ENCODE measurements at regions not wholly inside any gene's neighbourhood (a gene's known extent, or its start where the extent isn't known, plus 50 kb on each side); places are given as distances from the start of the nearest gene placed in this dataset.

DNA sequence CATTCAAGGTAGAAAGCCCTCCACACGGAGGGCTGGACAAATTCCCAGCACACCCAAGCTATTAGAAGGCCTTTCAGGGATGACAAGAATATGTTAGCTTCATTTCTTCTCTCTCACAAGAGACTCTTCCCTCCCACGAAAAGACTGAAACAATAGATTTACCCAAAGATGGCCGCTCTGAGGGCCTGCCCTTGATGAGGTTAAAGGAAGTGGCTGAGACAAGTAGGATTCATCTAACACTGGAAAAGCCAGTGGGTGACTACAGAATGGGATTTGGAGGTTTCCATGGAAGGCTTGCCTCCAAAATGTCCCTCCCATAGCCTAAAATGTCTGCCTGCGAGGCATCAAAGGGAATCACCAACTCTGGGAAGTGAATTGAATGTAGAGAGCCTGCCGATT is 277.6 kb downstream of the CLIC5 start:
- no peak for DNase-seq
- Histone ChIP-seq H3K9me3 (replicated peaks) (no peaks in the 10 kb centered on the region), H3K36me3 (no peaks in the 10 kb centered on the region)

DNA sequence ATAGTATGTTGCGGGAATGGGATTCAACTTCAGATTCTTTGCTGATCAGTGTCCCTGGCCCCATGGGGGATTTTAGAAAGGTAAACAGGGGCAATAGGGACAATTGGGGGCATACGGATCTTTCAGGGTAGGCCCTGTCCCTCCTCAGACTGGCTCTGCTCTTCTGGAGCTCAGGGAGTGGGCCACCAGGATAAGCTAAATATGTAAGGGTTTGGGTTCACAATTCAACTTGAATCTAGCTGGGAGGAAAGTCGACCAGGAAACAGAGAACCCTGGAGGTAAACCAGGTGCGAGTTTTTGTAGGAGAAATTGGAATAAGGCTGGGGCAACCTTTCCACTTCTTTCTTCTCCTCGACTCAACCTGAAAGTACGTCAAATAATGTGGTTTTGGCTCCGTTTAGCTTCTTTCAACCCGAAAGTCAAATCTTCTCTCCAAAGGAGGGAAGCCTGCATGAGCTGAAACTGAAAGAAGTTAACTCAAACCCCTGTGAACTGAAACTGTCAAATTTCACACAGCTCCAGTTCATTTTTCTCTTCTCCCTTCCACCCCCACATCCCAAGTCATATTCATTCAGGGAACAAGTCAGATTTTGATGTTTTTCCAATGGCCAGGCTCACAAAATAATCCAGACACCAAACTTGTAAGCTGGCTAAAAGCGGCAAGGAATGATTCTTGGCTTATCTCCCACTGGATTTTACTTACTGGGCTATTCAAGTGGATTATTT is 278.2 kb downstream of the CLIC5 start:
- Histone ChIP-seq H3K36me3 (no peaks in the 10 kb centered on the region), H3K9me3 (replicated peaks) (no peaks in the 10 kb centered on the region), H3K27ac (no peak overlapping the region), H3K27me3 (no peaks in the 10 kb centered on the region), H3K4me1 (peaks cover 10% of the 10 kb centered on the region), H3K4me3 (no peak overlapping the region)
- no peak for DNase-seq

More for the DNA sequence above, 277.6 kb downstream of the CLIC5 start:
- peaks cover 10% of the 10 kb centered on the region for H3K4me1 ChIP-seq
- H3K4me3 ChIP-seq, result no peak overlapping the region
- no peaks in the 10 kb centered on the region for H3K27me3 ChIP-seq
- no peak overlapping the region for H3K27ac ChIP-seq

DNA sequence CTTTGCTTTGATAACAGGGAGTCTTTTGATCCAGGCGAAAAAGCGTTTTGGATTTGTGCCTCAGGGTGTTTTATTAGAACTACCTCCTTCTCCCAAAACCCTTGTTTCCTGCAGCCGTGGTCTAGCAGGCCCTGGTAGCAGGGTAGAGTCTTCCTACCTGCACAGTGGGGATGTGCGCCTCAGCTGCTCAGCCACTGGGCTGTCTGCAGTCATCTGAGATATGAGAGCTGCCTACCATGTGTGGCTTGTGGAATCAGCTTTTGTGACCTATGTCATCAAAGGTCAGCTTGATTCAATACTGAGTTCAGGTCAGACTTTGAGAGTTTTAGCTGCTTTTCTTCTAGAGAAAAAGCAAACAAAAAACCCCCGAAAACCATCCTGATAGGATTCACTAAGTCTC is 279.5 kb downstream of the CLIC5 start:
- H3K9me3 ChIP-seq (replicated peaks), result no peaks in the 10 kb centered on the region

DNA sequence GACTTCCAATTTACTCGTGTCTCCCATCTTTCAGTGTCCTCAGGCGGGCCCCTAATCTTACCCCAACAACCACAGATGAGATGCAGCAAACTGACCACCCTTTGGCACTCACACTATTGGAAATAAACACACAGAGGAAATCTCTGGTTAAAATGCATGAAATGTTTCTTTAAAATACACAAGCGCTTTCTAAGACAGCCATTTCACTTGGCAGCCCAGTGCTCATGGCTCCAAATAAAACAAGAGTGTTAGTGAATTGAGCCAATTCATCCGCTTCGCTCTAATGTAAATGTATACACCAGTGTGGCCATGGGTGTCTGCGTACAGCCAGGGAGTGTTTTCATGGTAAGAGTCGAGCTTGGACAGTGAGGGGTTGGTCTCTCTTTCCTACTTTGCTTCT is 282.9 kb downstream of the CLIC5 start:
- Histone ChIP-seq H3K4me1 (peaks cover 16% of the 10 kb centered on the region), H3K27me3 (no peaks in the 10 kb centered on the region), H3K9me3 (replicated peaks) (no peaks in the 10 kb centered on the region), H3K27ac (no peak overlapping the region), H3K4me3 (no peak overlapping the region), H3K36me3 (no peaks in the 10 kb centered on the region)
- no peak for DNase-seq

More for the DNA sequence above, 279.5 kb downstream of the CLIC5 start:
- no peaks in the 10 kb centered on the region for H3K27me3 ChIP-seq
- no peak overlapping the region for H3K27ac ChIP-seq
- no peaks in the 10 kb centered on the region; the same call in 1 of the 2 replicates for H3K4me1 ChIP-seq
- no peaks in the 10 kb centered on the region for H3K36me3 ChIP-seq
- no peak for DNase-seq
- H3K4me3 ChIP-seq, result no peak overlapping the region

DNA sequence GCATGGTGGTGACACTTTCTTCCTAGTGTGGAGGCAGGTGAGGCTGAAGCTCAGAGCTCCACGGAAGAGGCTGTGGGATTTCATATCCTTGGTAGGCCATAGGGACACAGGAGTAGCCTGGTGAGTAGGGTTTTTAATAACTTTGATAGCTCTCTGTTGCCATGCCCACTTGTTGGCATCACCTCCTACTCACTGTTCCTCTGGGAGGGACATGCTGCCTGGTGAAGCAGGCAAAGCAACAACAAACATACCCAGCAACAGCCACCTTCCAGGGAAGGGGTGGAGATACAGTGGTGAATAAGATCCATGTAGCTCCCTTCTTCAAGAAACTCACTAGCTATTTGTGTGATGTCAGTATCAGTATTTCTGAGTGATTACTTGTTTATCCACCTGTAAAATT is 285.4 kb downstream of the CLIC5 start:
- H3K9me3 ChIP-seq (replicated peaks), result no peaks in the 10 kb centered on the region
- H3K27me3 ChIP-seq, result no peaks in the 10 kb centered on the region
- no peak overlapping the region for H3K4me3 ChIP-seq
- no peak overlapping the region for H3K27ac ChIP-seq
- H3K36me3 ChIP-seq, result no peaks in the 10 kb centered on the region
- peaks cover 18% of the 10 kb centered on the region for H3K4me1 ChIP-seq
- no peak for DNase-seq

DNA sequence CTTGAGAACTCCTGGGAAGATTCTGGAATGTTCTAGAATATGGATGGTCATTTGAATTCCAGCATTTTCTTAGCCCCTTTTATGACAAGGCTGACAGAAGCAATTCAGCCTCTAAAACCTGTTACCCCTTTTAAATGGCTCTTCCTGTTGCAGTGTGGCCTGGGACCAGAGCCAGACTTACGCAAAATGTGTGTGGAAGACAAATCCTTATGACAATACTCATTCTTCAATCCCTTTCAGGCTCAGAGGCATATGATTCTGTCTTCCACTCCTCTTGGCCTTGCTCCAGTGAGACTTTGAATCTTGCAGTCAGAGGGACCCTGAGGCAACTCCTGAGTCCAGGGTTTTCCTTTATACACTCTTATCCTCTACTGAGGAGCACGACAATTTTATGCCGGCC is 287.0 kb downstream of the CLIC5 start:
- H3K27me3 ChIP-seq, result no peaks in the 10 kb centered on the region
- H3K4me1 ChIP-seq, result peaks cover 29% of the 10 kb centered on the region
- no peaks in the 10 kb centered on the region for H3K9me3 ChIP-seq (replicated peaks)
- H3K36me3 ChIP-seq, result no peaks in the 10 kb centered on the region
- no peak overlapping the region for H3K27ac ChIP-seq
- no peak overlapping the region for H3K4me3 ChIP-seq
- peak; percentile 42 to 75 for DNase-seq

DNA sequence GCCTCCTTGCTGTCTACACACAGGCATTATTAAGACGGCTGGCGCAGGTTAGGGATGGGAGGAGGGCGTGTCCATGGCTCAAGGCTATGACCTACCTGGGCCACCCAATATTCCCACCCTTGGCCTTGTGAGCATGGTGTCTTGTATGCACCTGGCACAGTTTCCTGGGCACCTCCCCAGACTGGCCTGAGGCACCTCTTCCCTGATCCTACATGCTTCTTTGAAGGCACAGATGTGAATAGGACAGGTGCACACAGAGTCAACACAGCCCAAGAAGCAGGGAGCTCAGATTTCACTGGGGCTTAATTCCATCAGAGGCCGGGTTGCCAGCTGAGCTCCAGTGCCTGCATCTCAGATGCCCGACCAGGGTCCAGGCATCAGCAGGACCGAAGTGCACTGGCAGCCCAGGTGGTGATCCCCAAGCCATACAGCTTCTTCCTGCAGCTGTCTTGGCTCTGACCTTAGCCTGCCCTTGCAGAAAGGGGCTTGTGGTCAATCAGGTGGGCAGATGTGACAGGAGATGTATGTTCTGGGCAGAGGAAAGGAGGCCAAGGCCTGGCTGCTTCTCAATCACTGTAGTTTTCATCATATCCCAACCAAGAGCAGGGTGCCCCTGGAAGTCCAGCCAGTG is 287.7 kb downstream of the CLIC5 start:
- H3K36me3 ChIP-seq, result no peaks in the 10 kb centered on the region
- H3K27me3 ChIP-seq, result no peaks in the 10 kb centered on the region
- no peaks in the 10 kb centered on the region for H3K9me3 ChIP-seq (replicated peaks)
- no peak overlapping the region for H3K4me3 ChIP-seq
- no peak overlapping the region for H3K27ac ChIP-seq
- peaks cover 29% of the 10 kb centered on the region for H3K4me1 ChIP-seq
- peak; percentile 61 to 84 for DNase-seq

DNA sequence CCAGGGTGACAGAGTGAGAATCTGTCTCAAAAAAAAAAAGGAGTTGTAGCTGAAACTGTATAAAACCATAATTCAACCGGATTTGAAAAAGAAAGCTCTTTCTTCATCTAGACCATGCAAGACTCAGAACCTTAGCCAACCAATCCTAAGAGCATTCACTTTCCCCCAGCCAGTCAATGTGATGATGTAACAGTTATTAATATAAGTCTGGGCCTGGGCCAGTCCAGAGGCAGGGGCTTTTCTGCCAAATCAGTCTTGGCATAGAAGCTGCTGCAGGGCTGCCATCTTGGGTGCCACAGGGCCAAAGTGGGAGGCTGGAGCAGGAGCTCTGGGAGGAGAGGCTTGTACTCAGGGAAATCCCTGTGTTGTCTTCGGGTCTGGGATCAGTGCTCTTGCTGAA is 288.4 kb downstream of the CLIC5 start:
- no peak for DNase-seq
- Histone ChIP-seq H3K27me3 (no peaks in the 10 kb centered on the region), H3K9me3 (replicated peaks) (no peaks in the 10 kb centered on the region), H3K27ac (no peak overlapping the region), H3K4me3 (no peak overlapping the region), H3K4me1 (peaks cover 29% of the 10 kb centered on the region), H3K36me3 (no peaks in the 10 kb centered on the region)

DNA sequence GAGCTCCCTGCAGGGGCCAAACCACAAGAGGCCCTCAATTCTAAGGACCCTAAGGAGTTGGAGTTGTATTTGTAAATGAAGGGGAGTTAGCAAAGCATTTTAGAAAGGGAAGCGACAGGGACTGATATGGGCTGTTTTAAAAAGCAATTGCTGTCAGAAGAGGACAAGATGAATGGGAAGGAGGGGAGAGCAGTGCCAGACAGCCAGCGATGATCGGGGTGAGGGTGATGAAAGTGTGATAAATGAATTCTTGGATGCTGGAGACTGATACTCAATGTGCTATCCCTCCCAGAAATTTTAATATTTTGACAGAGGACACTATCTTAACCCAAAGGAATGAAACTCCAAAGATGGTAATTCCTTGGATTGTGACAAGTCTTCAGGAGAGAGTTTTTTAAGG is 289.2 kb downstream of the CLIC5 start:
- H3K4me1 ChIP-seq, result peaks cover 29% of the 10 kb centered on the region
- DNase-seq, result no peak
- H3K27me3 ChIP-seq, result no peaks in the 10 kb centered on the region
- no peak overlapping the region for H3K27ac ChIP-seq
- no peaks in the 10 kb centered on the region for H3K9me3 ChIP-seq (replicated peaks)
- H3K36me3 ChIP-seq, result no peaks in the 10 kb centered on the region
- no peak overlapping the region for H3K4me3 ChIP-seq

DNA sequence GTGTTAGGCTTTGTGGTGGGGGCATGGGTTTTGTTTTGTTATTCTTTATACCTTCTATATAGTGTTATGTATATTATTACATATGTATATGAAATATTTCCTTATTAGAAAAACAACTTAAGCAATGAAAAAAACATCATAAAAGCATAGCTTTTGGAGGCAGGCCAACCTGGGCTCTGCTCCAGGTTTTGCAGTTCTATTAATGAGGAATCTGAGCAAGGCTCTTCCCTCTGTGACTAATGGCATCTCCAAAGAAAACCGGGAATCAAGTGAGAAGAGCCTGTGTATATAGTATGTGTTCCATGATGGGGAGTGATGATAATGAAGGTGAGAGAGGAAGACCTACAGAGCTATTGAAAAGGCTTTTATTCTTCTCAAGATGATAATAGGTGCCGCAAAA is 291.1 kb downstream of the CLIC5 start:
- Histone ChIP-seq H3K4me1 (peaks cover 29% of the 10 kb centered on the region), H3K36me3 (no peaks in the 10 kb centered on the region), H3K9me3 (replicated peaks) (no peaks in the 10 kb centered on the region), H3K27ac (peak overlapping the region; percentile 23; the same call in 1 of the 2 replicates), H3K27me3 (no peaks in the 10 kb centered on the region), H3K4me3 (no peak overlapping the region)
- peak; percentile 42 to 75 for DNase-seq

DNA sequence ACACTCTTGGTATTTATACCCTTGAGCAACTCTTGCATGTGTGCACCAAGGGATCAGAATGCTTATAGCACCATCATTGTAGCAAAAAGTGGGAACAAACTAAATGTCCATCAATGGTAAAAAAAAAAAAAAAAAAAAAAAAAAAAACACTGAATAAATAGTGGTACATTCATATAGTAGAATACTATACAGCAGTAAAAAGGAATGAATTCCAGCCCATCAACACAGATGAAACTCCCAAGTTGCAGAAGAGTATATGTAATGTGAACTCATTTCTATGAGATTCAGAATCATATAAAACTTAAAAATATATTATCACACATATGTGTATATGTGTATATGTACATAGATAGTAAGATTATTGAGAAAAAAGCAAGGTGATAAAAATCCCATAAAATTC is 291.6 kb downstream of the CLIC5 start:
- Histone ChIP-seq H3K4me3 (no peak overlapping the region), H3K27me3 (no peaks in the 10 kb centered on the region), H3K4me1 (peaks cover 27% of the 10 kb centered on the region), H3K36me3 (no peaks in the 10 kb centered on the region), H3K27ac (peak overlapping the region; percentile 23; the same call in 1 of the 2 replicates), H3K9me3 (replicated peaks) (no peaks in the 10 kb centered on the region)
- DNase-seq, result no peak

DNA sequence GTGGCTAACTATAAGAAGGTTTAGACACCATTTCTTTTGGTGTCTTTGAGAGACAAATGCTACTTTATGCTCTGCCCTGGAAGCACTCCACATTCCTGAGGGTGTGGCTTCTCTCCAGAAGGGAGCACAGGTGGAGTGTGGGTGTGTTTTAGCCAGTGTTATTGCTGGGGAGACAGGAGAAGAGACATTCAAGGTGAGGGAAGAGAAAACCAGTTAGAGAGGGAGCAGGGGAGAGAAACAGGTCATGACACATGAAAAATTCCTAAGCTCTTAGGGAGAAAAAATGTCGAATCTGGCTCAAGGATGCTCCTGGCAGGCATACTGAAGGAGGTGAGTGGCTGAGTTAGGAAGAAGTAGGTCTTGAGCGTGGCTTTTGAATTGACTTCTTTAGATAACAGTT is 292.8 kb downstream of the CLIC5 start:
- Histone ChIP-seq H3K9me3 (replicated peaks) (no peaks in the 10 kb centered on the region), H3K27me3 (no peaks in the 10 kb centered on the region), H3K4me1 (peaks cover 27% of the 10 kb centered on the region)

DNA sequence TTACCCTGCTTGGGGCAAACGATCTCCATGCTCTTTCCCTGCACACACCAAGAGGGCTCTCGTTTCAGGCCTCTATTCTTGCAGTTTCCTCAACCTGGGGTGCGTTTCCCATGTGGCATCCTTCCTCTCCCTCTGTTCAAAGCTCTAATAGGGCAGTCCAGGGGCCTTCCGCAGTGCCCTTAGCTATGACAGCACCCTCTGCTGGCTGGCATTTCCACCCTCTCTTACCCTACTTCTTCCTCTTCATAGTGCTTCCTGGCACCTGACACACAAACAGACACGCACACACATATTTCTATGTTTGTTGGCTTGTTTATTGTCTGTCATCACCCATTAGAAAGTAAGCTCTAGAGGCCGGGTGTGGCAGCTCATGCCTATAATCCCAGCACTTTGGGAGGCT is 294.0 kb downstream of the CLIC5 start:
- Histone ChIP-seq H3K4me1 (peaks cover 34% of the 10 kb centered on the region), H3K36me3 (no peaks in the 10 kb centered on the region), H3K27ac (no peak overlapping the region), H3K27me3 (no peaks in the 10 kb centered on the region), H3K9me3 (replicated peaks) (no peaks in the 10 kb centered on the region), H3K4me3 (no peak overlapping the region)
- DNase-seq, result no peak

More for the DNA sequence above, 292.8 kb downstream of the CLIC5 start:
- H3K27ac ChIP-seq, result no peak overlapping the region
- H3K4me3 ChIP-seq, result no peak overlapping the region
- DNase-seq, result no peak
- H3K36me3 ChIP-seq, result no peaks in the 10 kb centered on the region

DNA sequence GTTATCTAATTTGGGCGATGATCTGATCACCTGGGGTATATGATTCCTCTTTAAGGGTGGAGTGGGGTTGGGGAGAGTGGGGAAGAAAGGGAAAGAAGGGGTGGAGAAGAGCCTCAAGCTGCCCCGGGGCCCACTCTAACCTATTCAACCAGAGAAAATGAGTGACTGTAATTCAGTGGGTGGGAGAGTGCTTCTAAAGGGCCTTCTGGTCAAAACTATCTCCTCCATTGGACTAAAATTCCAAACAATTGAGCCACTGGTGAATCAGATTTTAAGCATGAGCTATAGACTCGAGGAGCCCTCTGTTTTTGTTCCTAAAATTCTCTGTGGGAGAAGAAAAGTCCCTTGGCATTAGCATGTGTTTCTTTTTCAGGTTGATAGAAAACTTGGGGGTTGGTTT is 296.8 kb downstream of the CLIC5 start:
- H3K4me1 ChIP-seq, result peaks cover 41% of the 10 kb centered on the region
- no peak for DNase-seq
- no peaks in the 10 kb centered on the region for H3K36me3 ChIP-seq
- no peaks in the 10 kb centered on the region for H3K9me3 ChIP-seq (replicated peaks)
- H3K27me3 ChIP-seq, result no peaks in the 10 kb centered on the region
- H3K4me3 ChIP-seq, result no peak overlapping the region
- H3K27ac ChIP-seq, result peak overlapping the region; percentile 92

DNA sequence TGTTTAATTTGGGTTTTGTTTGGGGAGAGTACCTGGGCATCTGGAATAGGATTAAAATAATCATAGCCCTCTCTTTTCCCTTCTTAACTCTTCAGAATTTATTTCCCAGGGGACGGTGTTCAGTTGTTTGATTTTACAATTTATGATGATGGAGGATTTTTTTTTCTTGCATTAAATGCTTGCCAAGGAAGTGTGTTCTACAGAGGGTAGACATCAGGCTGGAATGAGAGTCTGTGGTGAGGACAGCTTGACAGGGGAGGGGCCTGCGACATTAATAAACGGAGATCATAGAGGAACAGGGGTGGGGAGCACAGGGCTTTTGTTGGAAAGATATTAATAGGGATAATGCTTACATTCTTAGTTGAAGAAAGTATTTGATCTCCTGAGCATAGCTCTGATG is 297.5 kb downstream of the CLIC5 start:
- peaks cover 41% of the 10 kb centered on the region for H3K4me1 ChIP-seq
- H3K9me3 ChIP-seq (replicated peaks), result no peaks in the 10 kb centered on the region
- H3K27me3 ChIP-seq, result no peaks in the 10 kb centered on the region
- H3K36me3 ChIP-seq, result no peaks in the 10 kb centered on the region
- H3K27ac ChIP-seq, result peak overlapping the region; percentile 92
- H3K4me3 ChIP-seq, result no peak overlapping the region
- peak; percentile 38 to 64 for DNase-seq

DNA sequence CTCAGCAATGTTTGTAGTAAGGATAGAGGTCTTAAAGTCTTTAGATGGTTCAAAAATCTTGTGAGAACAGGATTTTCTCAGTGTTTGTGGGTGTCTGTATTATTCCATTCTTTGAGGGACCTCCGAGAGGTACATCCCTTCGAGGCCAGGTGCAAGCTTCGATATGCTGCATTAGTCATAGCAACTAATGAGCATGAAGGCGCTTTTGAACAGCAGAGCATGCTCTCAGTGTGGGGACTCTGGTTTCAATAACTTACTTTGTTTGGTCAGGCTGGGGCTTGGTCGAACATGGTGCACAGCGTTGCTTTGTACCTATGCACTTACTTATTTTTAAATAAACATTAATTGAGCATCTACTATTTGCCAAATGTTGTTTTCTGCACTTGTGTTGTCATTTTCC is 297.9 kb downstream of the CLIC5 start:
- Histone ChIP-seq H3K27me3 (no peaks in the 10 kb centered on the region), H3K36me3 (no peaks in the 10 kb centered on the region), H3K9me3 (replicated peaks) (no peaks in the 10 kb centered on the region), H3K27ac (peak overlapping the region; percentile 92), H3K4me3 (no peak overlapping the region), H3K4me1 (peaks cover 41% of the 10 kb centered on the region)
- peak; percentile 87 to 93 for DNase-seq

Data from SJCRH30 (cell line).